ENCODE measurements at regions not wholly inside any gene's neighbourhood (a gene's known extent, or its start where the extent isn't known, plus 50 kb on each side); places are given as distances from the start of the nearest gene placed in this dataset.
"Not testable (repeated sequence)": the region's sequence is repeated elsewhere in the genome, so short reads cannot be mapped to it uniquely, and the experiment has no call there.

DNA sequence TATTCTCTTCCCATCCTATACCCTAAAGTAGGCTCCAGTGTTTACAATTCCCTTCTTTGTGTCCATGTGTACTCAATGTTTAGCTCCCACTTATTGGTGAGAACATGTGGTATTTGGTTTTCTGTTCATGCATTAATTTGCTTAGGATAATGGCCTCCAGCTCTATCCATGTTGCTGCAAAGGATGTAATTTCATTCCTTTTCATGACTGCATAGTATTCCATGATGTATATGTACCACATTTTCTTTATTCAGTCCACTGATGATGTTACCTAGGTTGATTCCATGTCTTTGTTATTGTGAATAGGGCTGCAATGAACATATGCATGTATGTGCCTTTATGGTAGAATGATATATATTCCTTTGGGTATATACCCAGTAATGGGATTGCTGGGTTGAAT is 119.0 kb upstream of the CENPW start:
- TF ChIP-seq, protein P1, sequence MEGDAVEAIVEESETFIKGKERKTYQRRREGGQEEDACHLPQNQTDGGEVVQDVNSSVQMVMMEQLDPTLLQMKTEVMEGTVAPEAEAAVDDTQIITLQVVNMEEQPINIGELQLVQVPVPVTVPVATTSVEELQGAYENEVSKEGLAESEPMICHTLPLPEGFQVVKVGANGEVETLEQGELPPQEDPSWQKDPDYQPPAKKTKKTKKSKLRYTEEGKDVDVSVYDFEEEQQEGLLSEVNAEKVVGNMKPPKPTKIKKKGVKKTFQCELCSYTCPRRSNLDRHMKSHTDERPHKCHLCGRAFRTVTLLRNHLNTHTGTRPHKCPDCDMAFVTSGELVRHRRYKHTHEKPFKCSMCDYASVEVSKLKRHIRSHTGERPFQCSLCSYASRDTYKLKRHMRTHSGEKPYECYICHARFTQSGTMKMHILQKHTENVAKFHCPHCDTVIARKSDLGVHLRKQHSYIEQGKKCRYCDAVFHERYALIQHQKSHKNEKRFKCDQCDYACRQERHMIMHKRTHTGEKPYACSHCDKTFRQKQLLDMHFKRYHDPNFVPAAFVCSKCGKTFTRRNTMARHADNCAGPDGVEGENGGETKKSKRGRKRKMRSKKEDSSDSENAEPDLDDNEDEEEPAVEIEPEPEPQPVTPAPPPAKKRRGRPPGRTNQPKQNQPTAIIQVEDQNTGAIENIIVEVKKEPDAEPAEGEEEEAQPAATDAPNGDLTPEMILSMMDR (IDR thresholded peaks at IDR 0.05) = not testable (repeated sequence)
- TF ChIP-seq POLR2A, POLR2AphosphoS5 (IDR thresholded peaks at IDR 0.05): not testable (repeated sequence)
